ENCODE measurements at regions not wholly inside any gene's neighbourhood (a gene's known extent, or its start where the extent isn't known, plus 50 kb on each side); places are given as distances from the start of the nearest gene placed in this dataset.
"Not testable (repeated sequence)": the region's sequence is repeated elsewhere in the genome, so short reads cannot be mapped to it uniquely, and the experiment has no call there.

GRCh38 chr1:61028136-61028535 is 54.2 kb upstream of the NFIA start:
- Histone ChIP-seq H3K9me3 (replicated peaks in 1 of 11) (no peaks in the 10 kb centered on the region), H3K4me3 (no peak overlapping the region), H3K27ac (no peak overlapping the region)

DNA sequence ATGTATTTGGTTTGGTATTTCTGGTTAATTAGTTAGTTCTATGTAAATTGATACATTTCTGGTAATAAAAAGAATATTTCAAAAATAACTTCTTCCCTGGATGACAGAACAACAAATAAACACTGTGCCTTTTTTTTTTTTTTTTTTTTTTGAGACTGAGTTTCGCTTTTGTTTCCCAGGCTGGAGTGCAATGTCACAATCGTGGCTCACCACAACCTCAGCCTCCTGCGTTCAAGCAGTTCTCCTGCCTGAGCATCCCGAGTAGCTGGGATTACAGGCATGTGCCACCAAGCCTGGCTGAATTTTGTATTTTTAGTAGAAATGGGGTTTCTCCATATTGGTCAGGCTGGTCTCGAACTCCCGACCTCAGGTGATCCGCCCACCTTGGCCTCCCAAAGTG is 64.3 kb upstream of the NFIA start:
- not testable (repeated sequence) for H3K27ac ChIP-seq; H3K4me1 ChIP-seq; H3K4me3 ChIP-seq; H4K20me1 ChIP-seq; H3K9me3 ChIP-seq (replicated peaks in 1 of 11); H3K9ac ChIP-seq; H3K36me3 ChIP-seq; H3K27me3 ChIP-seq
- 0 out of 22 replicates have a peak overlapping the region, but pooled peaks of 4 of the 11 experiments have one; percentile 4 to 14 (median 4) for H3K4me2 ChIP-seq

More at GRCh38 chr1:61028136-61028535, 54.2 kb upstream of the NFIA start:
- no peaks in the 10 kb centered on the region for H4K20me1 ChIP-seq
- no peak overlapping the region for H3K9ac ChIP-seq
- no peaks in the 10 kb centered on the region for H3K36me3 ChIP-seq
- no peaks in the 10 kb centered on the region for H3K27me3 ChIP-seq
- H3K4me2 ChIP-seq = no peak overlapping the region
- no peak for TF ChIP-seq Cebpa-rat (IDR thresholded peaks at IDR 0.05)
- H3K4me1 ChIP-seq = no peaks in the 10 kb centered on the region

DNA sequence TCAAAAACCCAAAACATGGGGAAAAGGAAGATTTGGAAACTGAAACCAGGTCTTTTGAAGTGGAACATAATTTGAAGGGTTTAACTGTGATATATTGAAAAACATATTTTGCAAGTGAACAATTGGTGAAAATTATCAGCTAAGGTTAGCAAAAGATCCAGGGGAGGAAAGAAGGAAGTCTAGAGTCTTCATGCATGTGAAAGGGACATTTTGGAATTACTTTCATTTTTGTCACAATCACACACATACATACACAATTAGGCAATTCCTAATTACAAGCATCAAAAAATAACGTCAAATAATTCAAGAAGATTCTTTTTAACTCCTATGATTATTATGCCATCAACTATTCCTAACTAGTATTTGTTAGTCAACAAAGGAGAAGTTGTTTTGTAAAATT is 64.7 kb upstream of the NFIA start:
- H3K9me3 ChIP-seq (replicated peaks in 1 of 11) = no peaks in the 10 kb centered on the region
- TF ChIP-seq Cebpa-rat (IDR thresholded peaks at IDR 0.05) = no peak
- H3K4me3 ChIP-seq = no peak overlapping the region
- H3K27me3 ChIP-seq = no peaks in the 10 kb centered on the region
- peak overlapping the region in 3 of 11 experiments; percentile 4 to 21 (median 6); a peak in 2 of 22 replicates for H3K4me2 ChIP-seq
- peaks cover 0 to 6% (median 0%) of the 10 kb centered on the region in 10 experiments; a peak in 1 of 20 replicates for H3K4me1 ChIP-seq
- no peak overlapping the region for H3K9ac ChIP-seq
- no peaks in the 10 kb centered on the region for H3K36me3 ChIP-seq
- no peaks in the 10 kb centered on the region for H4K20me1 ChIP-seq
- no peak overlapping the region for H3K27ac ChIP-seq

- Histone ChIP-seq H3K27me3 (no peaks in the 10 kb centered on the region), H4K20me1 (no peaks in the 10 kb centered on the region), H3K27ac (no peak overlapping the region), H3K4me2 (peak overlapping the region in 1 of 11 experiments; percentile 0; a peak in 1 of 22 replicates), H3K4me1 (peaks cover 0 to 6% (median 0%) of the 10 kb centered on the region in 10 experiments; a peak in 1 of 20 replicates), H3K4me3 (no peak overlapping the region), H3K9ac (no peak overlapping the region), H3K36me3 (no peaks in the 10 kb centered on the region), H3K9me3 (replicated peaks in 1 of 11) (no peaks in the 10 kb centered on the region)
- no peak for TF ChIP-seq Cebpa-rat (IDR thresholded peaks at IDR 0.05)
Measured at GRCh38 chr1:61013946-61014667, 68.3 kb upstream of the NFIA start.

- H3K4me3 ChIP-seq = no peak overlapping the region
- TF ChIP-seq Cebpa-rat (IDR thresholded peaks at IDR 0.05) = no peak
- H3K36me3 ChIP-seq = no peaks in the 10 kb centered on the region
- no peaks in the 10 kb centered on the region for H3K27me3 ChIP-seq
- H3K27ac ChIP-seq = no peak overlapping the region
- no peaks in the 10 kb centered on the region for H3K9me3 ChIP-seq (replicated peaks in 1 of 11)
- H3K4me1 ChIP-seq = peaks cover 0 to 6% (median 0%) of the 10 kb centered on the region in 10 experiments; a peak in 1 of 20 replicates
- H3K4me2 ChIP-seq = peak overlapping the region in 1 of 11 experiments; percentile 0; a peak in 1 of 22 replicates
- H4K20me1 ChIP-seq = no peaks in the 10 kb centered on the region
- no peak overlapping the region for H3K9ac ChIP-seq
Measured at GRCh38 chr1:61013189-61013945, 69.0 kb upstream of the NFIA start.

DNA sequence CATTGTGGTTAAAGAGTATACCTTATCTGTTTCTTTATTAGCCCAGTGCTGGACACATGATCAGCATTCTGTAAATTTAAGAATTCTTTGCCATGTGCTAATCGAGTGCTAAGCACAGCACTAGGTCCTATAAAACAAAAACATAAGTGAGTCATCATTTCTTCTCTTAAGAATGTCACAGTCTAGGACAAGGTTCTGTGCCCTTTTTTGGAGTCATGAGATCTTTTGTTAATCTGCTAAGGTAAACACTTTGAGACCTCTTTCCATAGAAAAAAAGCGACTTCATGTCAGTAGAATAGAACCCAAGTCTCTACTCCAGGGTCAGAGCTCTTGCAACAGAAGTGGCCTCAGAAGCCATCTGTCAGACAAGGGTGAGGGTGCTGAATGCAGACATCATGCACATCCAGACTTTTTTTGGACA is 70.0 kb upstream of the NFIA start:
- Histone ChIP-seq H4K20me1 (no peaks in the 10 kb centered on the region), H3K27ac (no peak overlapping the region), H3K4me1 (peaks cover 0 to 6% (median 0%) of the 10 kb centered on the region in 10 experiments; a peak in 1 of 20 replicates), H3K4me2 (no peak overlapping the region), H3K4me3 (no peak overlapping the region), H3K9me3 (replicated peaks in 1 of 11) (no peaks in the 10 kb centered on the region), H3K9ac (no peak overlapping the region), H3K27me3 (no peaks in the 10 kb centered on the region), H3K36me3 (no peaks in the 10 kb centered on the region)
- no peak for TF ChIP-seq Cebpa-rat (IDR thresholded peaks at IDR 0.05)

GRCh38 chr1:61011561-61012263 is 70.6 kb upstream of the NFIA start:
- no peaks in the 10 kb centered on the region for H4K20me1 ChIP-seq
- no peaks in the 10 kb centered on the region for H3K9me3 ChIP-seq (replicated peaks in 1 of 11)
- no peak overlapping the region for H3K9ac ChIP-seq
- no peak overlapping the region for H3K4me2 ChIP-seq
- H3K4me3 ChIP-seq = no peak overlapping the region
- no peak overlapping the region for H3K27ac ChIP-seq
- peaks cover 0 to 6% (median 0%) of the 10 kb centered on the region in 10 experiments; a peak in 1 of 20 replicates for H3K4me1 ChIP-seq
- no peak for TF ChIP-seq Cebpa-rat (IDR thresholded peaks at IDR 0.05)
- no peaks in the 10 kb centered on the region for H3K27me3 ChIP-seq
- H3K36me3 ChIP-seq = no peaks in the 10 kb centered on the region

- Histone ChIP-seq H3K4me2 (no peak overlapping the region), H3K36me3 (no peaks in the 10 kb centered on the region), H3K27me3 (no peaks in the 10 kb centered on the region), H4K20me1 (no peaks in the 10 kb centered on the region), H3K4me3 (no peak overlapping the region), H3K9ac (no peak overlapping the region), H3K9me3 (replicated peaks in 1 of 11) (no peaks in the 10 kb centered on the region), H3K27ac (no peak overlapping the region), H3K4me1 (peaks cover 0 to 13% (median 5%) of the 10 kb centered on the region in 10 experiments; a peak in 7 of 20 replicates)
- TF ChIP-seq Cebpa-rat (IDR thresholded peaks at IDR 0.05) = peak in 2 of 11 experiments; percentile 32 to 68; a peak in 2 of 22 replicates
Measured at GRCh38 chr1:61007534-61008364, 74.6 kb upstream of the NFIA start.
